ENCODE measurements at regions not wholly inside any gene's neighbourhood (a gene's known extent, or its start where the extent isn't known, plus 50 kb on each side); places are given as distances from the start of the nearest gene placed in this dataset.

DNA sequence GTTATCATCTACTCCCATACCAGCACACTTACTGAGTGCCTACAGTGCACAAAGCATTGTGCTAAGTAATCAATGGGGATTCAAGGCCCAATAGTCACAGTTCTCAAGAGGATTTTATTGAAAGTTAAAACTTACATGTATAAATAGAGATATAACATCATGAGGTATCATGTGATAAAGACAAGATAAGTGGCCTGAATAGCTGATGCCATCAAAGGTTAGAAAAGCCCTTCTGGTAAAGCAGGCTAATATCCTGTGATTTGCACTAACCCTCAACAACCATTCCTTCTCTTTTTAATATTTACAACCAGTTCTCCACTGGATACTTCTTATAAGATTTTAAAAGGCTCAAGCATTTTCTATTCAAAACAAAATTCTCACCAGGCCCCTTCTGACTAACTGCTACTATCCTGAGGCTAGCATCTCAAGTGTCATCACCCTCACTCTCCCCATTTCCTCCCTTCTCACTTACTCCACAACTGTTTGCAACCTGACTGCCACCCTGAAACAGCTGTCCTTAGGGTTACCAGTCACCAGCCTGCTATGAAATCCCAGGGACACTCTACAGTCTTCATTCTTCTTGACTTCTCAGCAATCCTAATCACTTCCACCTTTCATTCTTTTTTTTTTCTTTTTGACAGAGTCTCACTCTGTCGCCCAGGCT is 377.9 kb downstream of the ENC1 start:
- DNase-seq, result no peak

DNA sequence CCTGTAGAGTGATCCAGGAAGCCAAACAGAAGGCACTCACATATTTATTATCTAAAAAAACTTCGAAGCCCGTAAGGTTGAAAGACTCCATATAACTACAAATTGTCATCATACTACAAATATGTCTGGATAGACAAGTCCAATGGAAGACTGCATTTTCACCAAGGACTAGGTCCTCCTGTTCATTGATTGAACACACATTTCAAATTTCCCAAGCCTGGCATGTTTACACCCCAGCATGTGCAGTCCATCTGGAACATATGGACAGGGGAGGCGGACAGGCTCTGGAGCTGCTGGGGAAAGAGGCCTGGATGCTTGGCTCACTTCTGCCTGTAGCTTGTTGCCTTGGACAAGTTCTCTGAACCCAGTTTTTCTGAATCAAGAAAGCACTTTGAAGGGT is 378.7 kb downstream of the ENC1 start:
- DNase-seq, result peak in 1 of 3 donors; percentile 69

DNA sequence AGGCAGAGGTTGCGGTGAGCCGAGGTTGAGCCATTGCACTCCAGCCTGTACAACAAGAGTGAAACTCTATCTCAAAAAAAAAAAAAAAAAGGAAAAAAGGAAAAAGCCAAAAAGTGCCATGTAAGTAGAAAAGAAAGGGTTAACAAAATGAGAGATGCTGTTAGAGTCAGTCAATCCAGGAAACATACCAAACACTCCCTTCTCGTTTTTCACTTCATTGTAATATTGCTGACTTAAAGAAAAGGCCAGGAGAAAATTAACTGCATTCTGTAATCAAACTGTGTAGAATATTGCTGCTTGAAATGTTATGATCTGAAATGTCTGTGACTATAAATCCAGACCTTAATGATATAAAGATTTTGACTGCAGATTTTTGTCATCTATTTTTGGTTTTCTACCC is 379.1 kb downstream of the ENC1 start:
- no peak for DNase-seq

DNA sequence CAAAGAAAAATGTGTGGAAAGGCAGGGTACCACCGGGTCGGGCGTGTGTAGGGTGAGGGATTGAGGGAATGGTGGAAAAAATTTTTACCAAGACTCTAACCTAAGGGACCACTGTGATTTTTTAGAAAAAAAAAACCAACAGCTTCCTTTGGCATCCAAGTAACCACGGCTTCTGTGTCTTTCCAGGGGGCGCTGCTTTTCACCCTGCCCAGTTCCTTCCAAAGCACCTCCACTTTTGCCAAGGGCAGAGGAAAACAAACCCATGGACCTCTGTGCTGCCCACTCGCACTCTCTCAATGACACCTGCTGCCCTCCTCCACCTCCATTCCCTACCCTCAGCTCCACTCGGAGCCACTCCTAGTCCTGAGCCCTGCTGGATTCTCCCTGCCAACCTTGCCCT is 381.0 kb downstream of the ENC1 start:
- DNase-seq, result no peak

DNA sequence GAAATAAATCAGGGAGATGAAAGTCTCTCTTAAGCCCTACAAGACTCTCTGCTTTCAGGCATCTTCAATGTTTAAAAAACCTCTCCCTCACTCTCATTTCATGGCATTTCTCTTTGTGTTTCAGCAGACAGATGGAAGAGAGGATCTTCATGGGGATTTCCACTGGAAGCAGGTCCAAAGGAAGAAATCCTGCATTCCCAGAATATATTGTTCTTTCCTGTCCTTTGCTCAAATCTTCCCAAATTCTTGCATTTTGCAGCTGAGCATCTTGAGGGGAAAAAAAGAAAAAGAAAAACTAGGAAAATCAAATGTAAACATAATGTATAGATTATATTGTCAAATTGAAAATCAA is 382.2 kb downstream of the ENC1 start:
- DNase-seq, result no peak

DNA sequence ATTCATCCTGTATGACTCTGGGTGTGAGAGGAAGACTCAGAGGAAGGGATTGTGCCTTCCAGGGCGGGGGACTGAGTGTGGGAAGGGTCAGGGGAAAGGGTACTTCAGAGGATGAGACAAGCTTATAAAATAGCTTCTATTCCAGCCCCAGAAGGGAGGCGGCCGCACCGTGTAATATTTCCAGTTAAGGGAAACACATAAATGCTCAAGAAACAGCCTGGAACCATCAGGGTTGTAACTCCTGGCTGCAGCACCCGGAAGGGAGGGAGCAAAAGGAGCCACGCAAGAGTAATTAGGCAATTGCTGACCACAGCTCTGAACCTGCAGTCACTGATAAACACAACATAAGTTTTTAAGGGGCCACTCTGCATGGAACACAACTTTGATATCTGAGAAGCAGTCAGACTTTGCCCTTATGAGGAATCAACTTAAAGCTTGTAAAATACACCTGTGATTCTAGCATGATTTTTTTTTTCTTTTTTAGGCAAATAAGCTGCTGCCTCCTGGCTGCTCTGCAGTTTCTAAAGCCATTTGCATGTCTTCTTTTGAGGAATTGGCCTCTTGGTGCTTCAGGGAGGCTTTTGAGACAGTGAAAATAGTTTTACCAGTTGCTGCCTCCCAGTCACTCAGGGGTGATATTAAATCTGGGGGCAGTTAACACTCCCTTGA is 382.7 kb downstream of the ENC1 start:
- peak in 2 of 3 donors; percentile 69 to 85 for DNase-seq

DNA sequence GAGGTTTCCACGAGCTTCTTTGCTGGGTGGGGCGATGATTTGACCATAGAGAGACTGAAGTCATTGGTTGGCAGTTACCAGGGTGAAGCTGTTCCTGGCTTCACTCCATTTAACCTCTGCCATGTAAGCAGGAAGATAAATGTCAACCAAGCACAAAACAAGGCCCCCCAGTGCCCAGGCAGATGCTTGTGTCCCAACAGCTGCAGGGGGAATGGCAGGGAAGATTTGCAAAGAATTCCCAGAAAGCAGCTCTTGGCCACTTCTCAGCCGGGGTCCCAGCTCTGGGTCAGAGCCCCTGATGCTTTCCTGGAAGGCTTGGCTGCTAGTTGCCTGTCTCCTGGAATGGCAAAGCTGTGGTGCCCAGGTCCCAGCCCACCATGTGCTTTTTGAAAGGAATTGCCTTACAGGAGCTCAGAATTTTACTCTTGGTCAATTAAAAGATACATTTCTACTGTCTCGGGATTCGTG is 383.4 kb downstream of the ENC1 start:
- peak in 2 of 3 donors; percentile 42 to 74 for DNase-seq

DNA sequence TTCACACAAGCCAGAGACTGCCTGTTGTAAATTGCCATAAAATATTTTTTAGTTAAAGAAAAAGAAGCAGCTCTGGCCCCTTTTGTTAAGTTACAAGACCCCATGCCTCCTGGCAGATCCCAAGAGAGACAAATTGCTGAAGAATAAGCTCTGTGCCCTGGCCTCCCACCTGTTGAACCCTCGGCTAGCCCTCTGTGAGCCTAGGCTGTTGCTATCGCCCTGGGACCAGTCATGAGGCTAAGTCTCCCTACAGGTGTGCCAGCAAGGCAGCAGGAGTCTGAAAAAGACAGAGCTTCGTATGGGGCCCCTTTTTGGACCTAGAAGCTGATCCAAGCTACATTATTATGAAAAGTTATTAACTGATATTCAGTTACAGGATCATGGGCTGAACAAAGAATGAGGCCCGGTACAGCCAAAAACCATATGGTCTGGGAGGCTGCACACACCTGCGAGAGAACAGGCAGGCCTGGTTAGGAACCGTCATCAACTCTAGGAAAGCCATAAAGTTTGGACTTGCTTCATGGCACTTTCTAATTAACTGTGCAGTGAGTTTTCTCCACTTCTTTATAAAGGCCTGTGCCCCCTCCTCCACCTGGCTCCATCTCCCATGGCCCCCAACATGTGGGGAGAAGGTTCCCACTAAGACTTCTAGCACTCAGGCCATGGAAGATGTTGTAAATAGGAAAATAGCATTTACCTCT is 384.7 kb downstream of the ENC1 start:
- no peak for DNase-seq

DNA sequence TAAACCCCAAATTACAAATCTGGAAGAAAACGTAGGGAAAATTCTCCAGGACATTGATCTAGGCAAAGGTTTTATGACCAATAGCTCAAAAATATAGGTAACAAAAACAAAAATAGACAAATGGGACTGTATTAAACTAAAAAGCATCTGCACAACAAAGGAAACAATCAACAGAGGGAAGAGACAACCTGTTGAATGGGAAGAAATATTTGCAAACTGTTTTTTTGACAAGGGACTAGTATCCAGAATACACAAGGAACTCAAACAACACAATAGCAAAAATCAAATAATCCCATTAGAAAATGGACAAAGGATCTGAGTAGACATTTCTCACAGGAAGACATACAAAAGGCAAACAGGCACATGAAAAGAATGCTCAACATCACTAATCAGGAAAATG is 386.3 kb downstream of the ENC1 start:
- DNase-seq, result no peak

DNA sequence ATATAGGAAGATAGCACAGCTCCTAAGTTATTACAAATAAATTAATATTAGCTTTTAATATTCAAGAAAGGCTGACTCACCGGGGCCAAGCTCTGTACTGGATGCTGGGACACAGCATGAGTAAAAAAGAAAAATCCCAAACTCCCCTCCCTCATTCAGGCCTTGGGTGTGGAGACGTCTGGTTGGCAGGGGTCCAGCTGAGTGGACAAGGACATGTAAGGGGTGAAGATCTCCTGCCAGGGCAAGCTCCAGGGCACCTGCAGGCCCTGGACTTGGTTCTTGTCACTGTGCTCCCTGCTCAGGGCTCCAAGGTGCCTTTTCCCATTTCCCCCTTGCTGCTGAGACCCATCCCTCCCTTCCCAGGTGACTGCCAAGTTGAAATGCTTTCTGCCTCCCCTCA is 388.5 kb downstream of the ENC1 start:
- no peak for DNase-seq

DNA sequence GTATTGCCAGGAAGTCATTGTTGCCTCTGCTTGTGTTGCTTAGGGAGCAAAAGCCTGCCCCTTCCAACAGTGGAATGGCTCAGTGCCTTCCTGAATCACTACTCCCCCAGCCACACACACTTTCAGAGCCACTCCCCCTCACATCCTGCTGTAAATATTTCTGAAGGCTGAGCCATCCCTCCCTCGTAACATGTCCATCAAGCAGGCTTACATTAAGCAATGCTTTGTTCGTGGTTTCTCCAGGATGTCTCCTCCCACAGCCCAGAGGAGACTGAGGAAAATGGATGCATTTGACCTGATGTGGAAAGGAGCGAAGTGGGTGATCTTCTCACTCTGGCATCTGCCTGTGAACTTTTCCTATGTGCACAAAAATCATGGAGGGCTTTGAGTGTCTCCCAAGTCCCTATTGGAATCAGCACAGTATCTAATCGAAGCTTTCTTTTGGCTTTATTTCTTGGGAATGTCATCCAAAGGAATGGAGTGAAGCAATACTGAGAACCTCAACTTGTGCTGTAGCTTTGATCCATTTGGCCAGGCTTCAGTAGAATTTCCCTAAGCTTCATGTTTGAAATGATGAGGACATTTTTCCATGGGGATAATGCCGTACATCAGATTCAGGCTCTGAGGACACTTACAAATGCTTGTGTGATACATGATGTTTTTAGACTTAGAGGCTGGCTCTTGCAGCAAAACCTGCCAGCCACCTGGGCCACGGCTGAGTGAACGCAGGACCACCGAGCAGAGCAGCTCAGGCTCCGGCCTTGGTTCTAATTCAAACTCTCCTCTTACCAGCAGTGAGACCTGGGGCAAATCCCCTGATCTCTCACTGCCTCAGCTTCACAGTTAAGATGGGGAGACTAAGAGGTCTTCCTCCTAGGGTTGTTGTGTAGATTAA is 389.1 kb downstream of the ENC1 start:
- DNase-seq, result peak; percentile 71 to 91 (median 85)

DNA sequence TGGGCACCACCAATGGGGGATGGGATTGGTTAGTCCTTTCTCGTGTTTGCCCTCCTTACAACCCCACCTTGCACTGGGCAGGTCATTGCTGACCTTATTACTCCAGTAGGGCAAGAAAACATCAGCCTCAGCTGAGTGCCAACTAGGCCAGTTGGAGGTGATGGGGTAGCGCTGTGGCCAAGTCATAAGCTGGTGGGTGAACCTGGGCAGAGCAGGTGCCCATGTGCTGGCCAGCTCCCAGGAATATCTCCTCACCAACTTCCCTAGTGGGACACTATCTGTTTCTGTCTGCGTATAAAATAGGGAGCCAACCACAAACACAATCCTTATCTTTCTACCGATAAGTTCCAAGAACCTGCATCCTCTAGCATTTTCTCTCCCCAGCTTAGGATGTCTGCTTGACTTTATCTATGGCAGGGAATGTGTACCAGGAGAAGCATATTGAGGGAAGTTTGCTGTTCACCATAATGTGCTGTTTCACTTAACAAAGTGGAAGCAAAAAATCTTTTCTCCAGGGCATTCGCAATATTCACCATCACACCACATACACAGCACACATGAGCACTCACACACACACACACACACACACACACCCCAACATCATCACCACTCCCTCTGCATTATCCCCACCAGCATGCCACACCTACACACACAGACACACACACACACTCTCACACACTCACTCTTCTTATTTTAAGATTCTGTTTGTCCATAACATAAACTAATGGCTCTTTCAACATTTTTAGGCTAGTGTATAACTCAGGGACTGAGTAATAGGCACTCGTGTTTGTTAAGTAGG is 390.0 kb downstream of the ENC1 start:
- no peak for DNase-seq

DNA sequence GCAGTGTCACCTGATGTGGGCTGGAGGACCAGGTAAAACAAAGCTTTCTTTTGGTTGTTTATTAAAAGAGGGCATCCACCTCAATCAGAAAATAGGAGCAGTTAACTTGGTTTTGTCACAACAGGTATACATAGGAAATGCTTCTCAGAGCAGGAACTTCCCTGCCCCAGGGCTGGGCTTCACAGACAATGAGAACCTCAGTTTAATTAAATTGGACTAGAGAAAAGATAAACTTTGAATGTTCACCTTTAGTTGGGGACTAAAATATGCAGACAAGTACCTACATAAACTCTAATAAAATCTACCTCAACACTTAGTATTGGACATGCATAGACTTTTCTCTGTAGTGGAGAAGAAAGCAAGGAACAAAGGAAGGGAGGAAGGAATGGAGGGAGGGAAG is 392.0 kb downstream of the ENC1 start:
- DNase-seq, result no peak

DNA sequence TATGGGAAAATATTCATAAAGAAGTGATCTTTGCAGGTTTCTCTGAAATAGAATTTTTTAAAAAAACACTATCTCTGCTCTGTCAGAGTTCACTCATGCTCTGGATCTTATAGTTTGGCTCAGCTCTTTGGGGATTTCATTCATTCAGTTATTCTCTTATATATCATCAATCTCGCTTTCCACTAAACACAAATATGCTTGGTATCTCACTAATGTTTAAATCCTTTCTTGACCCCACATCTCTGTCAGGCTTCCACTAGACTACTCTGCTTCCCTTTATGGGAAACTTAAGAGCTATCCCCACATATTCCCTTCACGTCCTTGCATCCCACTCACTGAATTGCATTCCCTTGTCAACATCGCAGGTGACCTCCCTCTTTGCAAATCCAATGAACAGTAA is 396.1 kb downstream of the ENC1 start:
- no peak for DNase-seq

DNA sequence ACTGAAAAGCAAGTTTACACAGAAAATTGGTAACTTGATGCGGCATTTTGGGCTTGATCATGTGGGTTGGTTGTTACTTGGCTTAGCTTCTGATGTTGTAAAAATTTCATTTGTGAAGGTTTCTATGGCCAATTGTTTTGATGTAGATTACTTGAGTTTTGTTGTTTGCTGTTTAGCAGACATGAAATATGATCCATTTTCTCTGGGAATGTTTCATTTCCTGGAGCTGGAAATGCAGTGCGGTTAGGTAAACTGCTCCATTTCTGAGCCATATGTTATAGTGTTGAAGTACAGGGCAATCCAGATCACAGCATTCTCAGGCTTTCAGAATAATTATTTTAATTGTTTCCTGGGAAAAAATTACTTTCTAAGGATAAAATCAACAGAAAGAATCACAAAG is 396.9 kb downstream of the ENC1 start:
- peak in 1 of 3 donors; percentile 35 for DNase-seq

DNA sequence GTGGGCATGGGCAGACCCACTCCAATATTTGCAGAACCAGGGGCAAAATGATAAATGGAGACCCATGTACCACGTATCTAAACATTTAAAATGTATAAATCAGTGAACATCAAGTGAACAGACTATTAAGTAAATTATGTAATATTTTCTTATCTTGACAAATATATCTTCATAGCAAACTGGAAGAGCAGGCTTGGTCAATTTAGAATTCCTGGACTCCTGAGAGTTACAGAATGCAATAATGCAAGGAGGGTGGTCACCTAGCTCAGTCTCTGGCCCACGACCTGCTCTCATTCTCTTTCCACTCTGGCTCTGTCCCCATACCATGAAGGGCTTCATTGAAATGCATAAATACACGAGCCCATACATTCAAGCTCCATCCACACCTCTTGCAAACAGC is 398.0 kb downstream of the ENC1 start:
- no peak for DNase-seq

DNA sequence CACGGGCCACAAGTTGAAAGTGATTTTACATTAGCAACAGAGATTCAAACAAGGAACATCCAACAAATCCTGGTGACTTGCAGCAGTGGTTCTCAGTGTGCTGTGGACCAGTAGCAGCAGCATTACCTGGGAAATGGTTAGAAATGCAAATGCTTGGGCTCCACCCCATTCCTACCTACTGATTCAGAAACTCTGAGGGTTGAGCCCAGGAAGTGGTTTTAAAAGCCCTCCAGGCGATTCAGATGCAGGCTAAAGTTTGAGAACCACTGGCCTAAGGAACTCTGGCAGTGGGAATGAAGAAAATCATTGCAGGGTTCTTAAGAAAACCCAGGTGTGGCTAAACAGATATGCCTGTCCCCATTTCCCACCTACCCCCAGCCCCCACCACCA is 398.8 kb downstream of the ENC1 start:
- DNase-seq, result no peak

DNA sequence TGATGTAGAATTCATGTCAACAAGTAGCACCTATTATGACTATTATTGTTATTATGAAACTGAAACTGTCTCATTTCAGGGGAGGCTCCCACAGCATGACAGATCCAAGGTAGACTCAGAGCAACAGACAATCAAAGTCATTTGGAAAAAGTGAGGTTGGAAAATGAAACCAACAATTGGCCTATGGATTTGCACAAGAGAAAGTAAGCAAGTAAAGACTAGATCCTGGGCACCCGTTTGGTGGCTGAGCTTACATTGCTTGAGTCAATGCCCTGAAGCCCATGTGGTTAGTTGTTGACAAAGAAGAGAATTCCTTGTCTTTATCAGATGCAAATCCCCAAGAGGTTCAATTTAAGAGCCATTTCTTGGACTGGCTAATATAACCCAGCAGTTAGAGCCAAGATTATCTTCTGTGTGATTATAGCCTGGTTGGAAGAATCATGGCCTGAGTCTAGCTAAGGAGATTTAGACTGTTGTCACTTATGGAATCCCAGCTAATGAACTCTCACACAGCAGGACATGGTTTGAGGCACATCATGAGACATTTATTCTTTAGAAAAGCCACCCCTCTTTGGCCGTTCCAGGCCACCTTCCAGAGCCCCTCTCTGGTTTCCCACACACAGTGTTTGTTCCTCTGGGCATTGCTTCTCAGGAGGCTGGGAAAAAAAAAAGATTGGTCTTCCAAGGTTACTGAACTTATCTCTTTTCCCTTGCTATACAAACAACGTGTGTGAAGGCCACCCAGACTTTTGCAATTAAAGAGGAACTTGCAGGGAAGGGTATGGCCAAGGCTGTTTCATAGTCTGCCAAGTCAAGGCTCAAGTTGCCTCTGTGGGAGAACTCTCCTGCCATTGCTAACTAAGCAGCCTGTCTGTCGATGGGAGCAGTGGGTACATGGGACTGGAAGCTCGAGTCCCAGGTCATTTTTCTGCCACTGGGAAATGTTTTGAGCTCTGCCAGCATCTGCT is 399.5 kb downstream of the ENC1 start:
- no peak for DNase-seq

DNA sequence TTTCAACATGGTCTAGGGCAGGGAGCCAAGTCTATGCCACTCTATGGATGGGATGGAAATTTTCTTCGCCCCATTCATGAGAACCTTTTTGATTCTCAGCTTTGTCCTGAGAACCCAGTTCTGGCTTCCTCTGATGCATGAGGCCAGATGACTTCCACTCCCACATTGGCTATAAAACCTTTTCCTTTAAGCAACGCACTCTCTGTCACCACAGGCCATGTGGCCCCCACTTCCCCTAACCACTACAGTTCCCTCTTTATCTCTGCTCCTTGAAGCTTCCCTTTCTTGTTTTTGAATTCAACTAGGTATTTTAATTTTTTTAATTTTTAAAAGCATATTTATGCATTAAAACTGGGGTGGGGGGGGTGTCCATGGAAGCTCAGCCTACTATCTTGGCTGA is 401.3 kb downstream of the ENC1 start:
- DNase-seq, result no peak

DNA sequence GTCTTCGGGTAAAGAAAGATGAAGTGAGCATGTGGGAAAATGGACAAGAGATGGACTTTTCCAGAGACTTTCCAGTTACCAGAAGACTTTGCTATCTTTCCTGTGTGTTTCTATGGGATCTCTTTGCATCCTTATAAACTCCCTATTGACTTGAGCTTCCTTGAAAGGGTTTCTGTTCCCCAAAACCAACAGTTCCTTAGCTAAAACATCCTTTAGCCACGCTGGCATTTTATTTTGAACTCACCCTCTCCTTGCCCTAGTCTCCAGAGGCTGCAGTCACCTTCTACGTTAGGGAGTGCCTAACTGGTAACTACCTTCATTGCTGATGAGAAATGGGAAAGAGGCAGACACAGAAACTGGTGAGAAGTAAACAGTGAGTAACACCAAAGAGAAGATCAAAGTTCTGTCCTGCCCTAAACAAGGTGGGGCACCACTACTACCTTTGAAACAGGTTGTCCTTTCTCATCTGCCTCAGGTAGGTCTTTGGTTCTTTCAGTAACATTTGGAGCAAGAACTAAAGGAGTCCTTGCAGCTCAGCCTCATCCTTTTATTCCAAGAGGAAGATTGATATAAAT is 402.9 kb downstream of the ENC1 start:
- no peak for DNase-seq
